ENCODE measurements at regions not wholly inside any gene's neighbourhood (a gene's known extent, or its start where the extent isn't known, plus 50 kb on each side); places are given as distances from the start of the nearest gene placed in this dataset.
"Not testable (repeated sequence)": the region's sequence is repeated elsewhere in the genome, so short reads cannot be mapped to it uniquely, and the experiment has no call there.

DNA sequence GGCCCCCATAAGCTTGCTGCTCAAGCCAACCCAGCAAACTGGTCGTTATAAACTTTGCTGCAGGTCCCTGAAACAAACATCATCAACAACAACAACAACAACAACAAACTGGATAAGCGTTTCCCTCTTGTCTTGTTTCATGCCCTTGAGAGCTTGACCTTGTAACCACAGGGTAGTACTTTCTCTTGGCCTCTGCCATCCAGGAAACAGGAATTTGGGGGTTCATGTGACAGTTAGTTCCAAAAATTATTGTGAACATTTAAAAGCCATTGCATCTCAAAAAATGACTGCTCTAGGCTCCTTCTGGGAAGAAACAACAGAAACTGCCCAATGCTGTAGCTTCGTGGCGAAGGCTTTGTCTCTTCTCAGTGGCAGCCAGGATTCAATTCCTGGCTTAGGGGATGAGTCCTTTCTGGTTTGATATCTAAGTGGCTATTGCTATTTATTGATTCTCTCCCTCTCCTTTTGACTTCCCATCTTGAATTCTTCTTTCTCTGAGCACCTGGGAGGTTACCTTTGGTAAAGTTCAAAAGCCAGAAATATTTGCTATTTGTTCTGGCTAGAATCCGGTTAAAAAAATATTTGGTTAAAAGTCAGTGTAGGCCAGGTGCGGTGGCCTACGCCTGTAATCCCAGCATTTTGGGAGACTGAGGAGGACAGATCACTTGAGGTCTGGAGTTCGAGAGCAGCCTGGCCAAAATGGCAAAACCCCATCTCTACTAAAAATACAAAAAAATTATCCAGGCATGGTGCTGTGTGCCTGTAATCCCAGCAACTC is 52.0 kb upstream of the CPM start:
- H3K4me3 ChIP-seq (ENCODE audit: low read depth, low read length) = no peak overlapping the region
- peak; percentile 68 for DNase-seq (ENCODE audit: low read depth)
- no peak for TF ChIP-seq MYC (IDR thresholded peaks at IDR 0.05; ENCODE audit: low read depth, low read length)
- TF ChIP-seq MAX (IDR thresholded peaks at IDR 0.05; ENCODE audit: low read depth, low read length) = no peak
- TF ChIP-seq, protein P1, sequence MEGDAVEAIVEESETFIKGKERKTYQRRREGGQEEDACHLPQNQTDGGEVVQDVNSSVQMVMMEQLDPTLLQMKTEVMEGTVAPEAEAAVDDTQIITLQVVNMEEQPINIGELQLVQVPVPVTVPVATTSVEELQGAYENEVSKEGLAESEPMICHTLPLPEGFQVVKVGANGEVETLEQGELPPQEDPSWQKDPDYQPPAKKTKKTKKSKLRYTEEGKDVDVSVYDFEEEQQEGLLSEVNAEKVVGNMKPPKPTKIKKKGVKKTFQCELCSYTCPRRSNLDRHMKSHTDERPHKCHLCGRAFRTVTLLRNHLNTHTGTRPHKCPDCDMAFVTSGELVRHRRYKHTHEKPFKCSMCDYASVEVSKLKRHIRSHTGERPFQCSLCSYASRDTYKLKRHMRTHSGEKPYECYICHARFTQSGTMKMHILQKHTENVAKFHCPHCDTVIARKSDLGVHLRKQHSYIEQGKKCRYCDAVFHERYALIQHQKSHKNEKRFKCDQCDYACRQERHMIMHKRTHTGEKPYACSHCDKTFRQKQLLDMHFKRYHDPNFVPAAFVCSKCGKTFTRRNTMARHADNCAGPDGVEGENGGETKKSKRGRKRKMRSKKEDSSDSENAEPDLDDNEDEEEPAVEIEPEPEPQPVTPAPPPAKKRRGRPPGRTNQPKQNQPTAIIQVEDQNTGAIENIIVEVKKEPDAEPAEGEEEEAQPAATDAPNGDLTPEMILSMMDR (IDR thresholded peaks at IDR 0.05; ENCODE audit: low read depth, low read length) = no peak

- not testable (repeated sequence) for DNase-seq (ENCODE audit: low read depth); H3K4me3 ChIP-seq (ENCODE audit: low read depth, low read length)
Measured at GRCh38 chr12:68997526-68997925, 64.6 kb upstream of the CPM start.

DNA sequence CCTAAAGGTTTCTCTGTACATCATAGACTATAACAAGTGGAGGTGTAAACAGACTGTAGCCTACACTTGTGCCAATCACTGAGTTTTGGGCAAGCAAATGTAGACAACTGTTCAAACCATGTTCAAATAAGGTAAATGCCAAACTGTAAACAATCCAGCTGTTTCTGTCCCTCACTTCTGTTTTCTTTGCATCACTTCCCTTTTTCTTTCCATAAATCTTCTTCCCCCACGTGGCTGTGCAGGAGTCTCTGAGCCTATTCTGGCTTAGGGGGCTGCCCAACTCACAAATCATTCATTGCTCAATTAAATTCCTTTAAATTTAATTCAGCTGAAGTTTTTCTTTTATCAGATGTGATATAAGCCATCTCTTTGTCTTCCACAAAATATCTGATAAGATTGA is 65.1 kb upstream of the CPM start:
- peak; percentile 56 for DNase-seq (ENCODE audit: low read depth)
- no peak for TF ChIP-seq POLR2A (IDR thresholded peaks at IDR 0.05; ENCODE audit: extremely low read depth, insufficient read length)
- peak; percentile 31; the same call in 1 of the 2 replicates for TF ChIP-seq MYC (IDR thresholded peaks at IDR 0.05; ENCODE audit: low read depth, low read length)
- peak; percentile 60; the same call in 1 of the 2 replicates for TF ChIP-seq MAX (IDR thresholded peaks at IDR 0.05; ENCODE audit: low read depth, low read length)
- TF ChIP-seq, protein P1 (IDR thresholded peaks at IDR 0.05; ENCODE audit: low read depth, low read length) = no peak
- no peak overlapping the region for H3K4me3 ChIP-seq (ENCODE audit: low read depth, low read length)

DNA sequence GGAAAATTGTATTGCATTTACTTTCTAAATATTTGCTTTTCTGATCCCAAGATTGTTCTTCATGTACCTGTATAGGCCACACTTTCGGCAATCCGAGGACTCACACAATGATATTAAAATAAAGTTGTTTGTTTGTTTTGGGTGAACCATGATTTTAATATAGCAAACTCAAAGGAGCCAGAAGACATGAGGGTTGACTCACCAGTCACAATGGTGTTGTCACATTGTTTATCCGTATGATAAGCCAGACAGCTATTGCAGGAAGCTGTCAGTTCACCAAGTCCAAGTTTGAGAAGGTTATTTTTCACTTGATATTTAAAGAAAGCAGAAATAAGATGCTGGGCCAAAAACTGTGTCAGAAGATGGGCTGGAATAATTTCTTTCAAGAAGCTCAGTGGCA is 67.1 kb upstream of the CPM start:
- H3K4me3 ChIP-seq (ENCODE audit: low read depth, low read length) = no peak overlapping the region
- TF ChIP-seq MAX (IDR thresholded peaks at IDR 0.05; ENCODE audit: low read depth, low read length) (no peak), MYC (IDR thresholded peaks at IDR 0.05; ENCODE audit: low read depth, low read length) (no peak), POLR2A (IDR thresholded peaks at IDR 0.05; ENCODE audit: extremely low read depth, insufficient read length) (no peak)
- TF ChIP-seq, protein P1 (IDR thresholded peaks at IDR 0.05; ENCODE audit: low read depth, low read length) = no peak
- no peak for DNase-seq (ENCODE audit: low read depth)

DNA sequence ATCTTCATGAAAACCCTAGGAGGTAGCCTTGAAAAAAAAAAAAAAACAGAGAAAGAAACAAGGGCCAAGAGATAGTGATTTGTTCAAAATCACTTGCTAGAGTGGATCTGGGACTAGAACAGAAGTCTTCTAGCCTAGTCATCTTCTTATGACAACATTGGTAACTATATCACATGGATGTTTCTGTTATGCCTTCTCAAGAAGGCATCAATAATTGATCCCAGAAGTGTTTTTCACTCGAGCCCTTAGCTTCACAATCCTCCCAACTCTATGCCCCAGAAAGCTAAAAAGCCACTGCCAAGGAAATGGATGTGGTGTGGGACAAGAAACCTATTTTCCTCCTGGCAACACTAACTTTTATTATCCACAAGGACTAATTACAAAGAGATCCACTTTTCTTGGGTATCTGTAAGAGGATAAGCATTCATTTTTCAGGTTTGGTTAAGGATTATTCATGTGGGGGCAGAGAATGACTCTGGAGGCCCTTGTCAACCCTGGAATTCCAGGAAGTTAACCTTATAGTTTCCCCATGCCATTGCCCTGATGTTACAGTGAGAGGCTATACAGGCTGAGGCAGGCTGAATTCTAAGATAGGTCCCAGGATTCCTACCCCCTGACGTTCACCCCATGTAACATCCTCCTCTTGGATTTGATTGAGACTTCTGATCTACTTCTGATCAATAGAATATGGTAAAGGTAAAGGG is 67.7 kb upstream of the CPM start:
- TF ChIP-seq MAX (IDR thresholded peaks at IDR 0.05; ENCODE audit: low read depth, low read length) = no peak
- DNase-seq (ENCODE audit: low read depth) = no peak
- H3K4me3 ChIP-seq (ENCODE audit: low read depth, low read length) = no peak overlapping the region

- no peak overlapping the region for H3K4me3 ChIP-seq (ENCODE audit: low read depth, low read length)
- no peak for DNase-seq (ENCODE audit: low read depth)
- TF ChIP-seq MAX (IDR thresholded peaks at IDR 0.05; ENCODE audit: low read depth, low read length) = no peak
- no peak for TF ChIP-seq MYC (IDR thresholded peaks at IDR 0.05; ENCODE audit: low read depth, low read length)
- TF ChIP-seq, protein P1 (IDR thresholded peaks at IDR 0.05; ENCODE audit: low read depth, low read length) = no peak
- TF ChIP-seq POLR2A (IDR thresholded peaks at IDR 0.05; ENCODE audit: extremely low read depth, insufficient read length) = no peak
Measured at GRCh38 chr12:69001251-69001650, 68.3 kb upstream of the CPM start.
